Activated B cell treated with CpG ODN at 0.5 μM for 24 hours (primary cell): ENCODE measurements at regions not wholly inside any gene's neighbourhood (a gene's known extent, or its start where the extent isn't known, plus 50 kb on each side); places are given as distances from the start of the nearest gene placed in this dataset.

Experiments used
- ATAC-seq: fragments of 200-7000 bp; cut with Tn5 transposase; one replicate; pipeline ENCODE4 v1.10.0; 2021; ENCODE audit warnings: low read depth, mild to moderate bottlenecking, moderate library complexity
- CTCF ChIA-PET: fragments of 350-600 bp; sonication (Branson Sonifier 250); formaldehyde crosslinking; loops from one replicate; lab custom pipeline; 2021; ENCODE audit warnings: antibody characterized with exemption; lab: Charles Lee
- POLR2A ChIA-PET: fragments of 350-600 bp; sonication (Branson Sonifier 250); formaldehyde crosslinking; loops from one replicate; lab custom pipeline; 2021; ENCODE audit warnings: antibody characterized with exemption; lab: Charles Lee
- DNase-seq: peaks from one replicate; pipeline ENCODE4 v3.0.0; 2022
- H3K27ac Mint-ChIP-seq: one replicate; pipeline ENCODE4 v1.8.0; 2020; ENCODE audit warnings: mixed read lengths
- H3K27me3 Mint-ChIP-seq: one replicate; pipeline ENCODE4 v1.8.0; 2021; ENCODE audit warnings: mixed read lengths
- H3K36me3 Mint-ChIP-seq: one replicate; pipeline ENCODE4 v1.8.0; 2021; ENCODE audit warnings: low read depth, mixed read lengths
- H3K4me1 Mint-ChIP-seq: one replicate; pipeline ENCODE4 v1.8.0; 2021; ENCODE audit warnings: mixed read lengths
- H3K4me3 Mint-ChIP-seq: one replicate; pipeline ENCODE4 v1.8.0; 2020; ENCODE audit warnings: mild to moderate bottlenecking, mixed read lengths
- H3K9me3 Mint-ChIP-seq: one replicate; pipeline ENCODE4 v1.8.0; 2020; ENCODE audit warnings: mixed read lengths
- intact Hi-C: fragments of 100-400 bp; cut with micrococcal nuclease; formaldehyde crosslinking; loops from one replicate; pipeline ENCODE4 v1.15.1; 2024
- TF ChIP-seq, protein P1 (sequence below): fragments of 200-600 bp; IDR thresholded peaks from one replicate; pipeline ENCODE4 v1.8.0; 2022; ENCODE audit warnings: antibody characterized with exemption, mild to moderate bottlenecking

DNA sequence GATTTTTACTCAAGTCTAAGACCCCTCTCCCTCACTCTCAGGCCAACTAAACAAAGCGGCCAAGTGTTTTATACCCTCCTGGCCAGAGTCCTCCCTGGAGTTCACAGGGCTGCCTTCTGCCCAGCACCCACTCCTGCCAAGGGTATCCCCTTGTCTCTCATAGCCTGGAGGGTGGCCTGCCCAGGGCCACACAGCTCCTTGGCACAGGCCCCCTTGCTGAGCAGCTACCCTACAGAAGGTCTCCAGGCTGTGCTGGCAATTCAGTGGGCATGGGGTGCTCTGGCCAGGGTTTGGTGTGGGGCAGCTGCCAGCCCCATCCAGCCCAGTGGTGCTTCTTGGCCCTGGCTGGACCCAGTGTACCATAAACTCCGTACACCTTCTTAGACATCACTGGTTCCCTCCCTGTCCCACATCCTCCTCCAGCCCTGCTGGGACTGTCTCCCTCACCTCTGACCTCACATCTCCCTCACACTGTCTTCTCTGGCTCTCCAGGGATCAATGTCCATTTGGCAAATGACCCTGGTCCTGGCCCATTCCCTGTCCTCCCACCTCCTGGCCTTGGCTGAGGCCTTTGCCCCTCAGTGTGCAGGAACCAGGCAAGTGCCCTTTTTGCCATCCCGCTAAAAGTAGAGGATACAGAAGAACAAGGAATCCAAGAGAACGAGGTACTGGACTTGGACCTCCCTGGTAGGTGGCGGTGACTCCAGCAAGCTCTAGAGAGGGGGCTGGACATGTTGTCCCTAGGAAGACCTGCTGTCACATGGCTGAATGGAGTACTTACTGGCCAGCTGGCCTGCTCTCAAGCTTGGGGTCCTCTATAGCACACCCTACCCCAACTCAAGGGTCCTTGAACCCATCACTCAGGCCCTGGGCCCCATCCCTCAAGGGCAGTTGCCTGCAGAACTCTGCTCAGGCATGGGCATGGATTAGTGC, 50.0 kb upstream of the TRPM1 start:
- intact Hi-C loops, result no loop called here
- POLR2A ChIA-PET, result interaction anchor here (0.6 kb wide), 1 partner anchor 138 kb away, joined by 4 read pairs; no protein-coding TSS in a partner anchor
- DNase-seq (no peak), ATAC-seq (no peak)
- H3K36me3 Mint-ChIP-seq, result no peaks in the 10 kb centered on the region
- peaks cover 7% of the 10 kb centered on the region for H3K27me3 Mint-ChIP-seq
- no peak overlapping the region for H3K4me3 Mint-ChIP-seq
- no peaks in the 10 kb centered on the region for H3K9me3 Mint-ChIP-seq
- H3K4me1 Mint-ChIP-seq, result no peaks in the 10 kb centered on the region
- CTCF ChIA-PET, result interaction anchor here (0.6 kb wide), 1 partner anchor 28 kb away, joined by 3 read pairs; no protein-coding TSS in a partner anchor
- no peak overlapping the region for H3K27ac Mint-ChIP-seq
- TF ChIP-seq, protein P1, sequence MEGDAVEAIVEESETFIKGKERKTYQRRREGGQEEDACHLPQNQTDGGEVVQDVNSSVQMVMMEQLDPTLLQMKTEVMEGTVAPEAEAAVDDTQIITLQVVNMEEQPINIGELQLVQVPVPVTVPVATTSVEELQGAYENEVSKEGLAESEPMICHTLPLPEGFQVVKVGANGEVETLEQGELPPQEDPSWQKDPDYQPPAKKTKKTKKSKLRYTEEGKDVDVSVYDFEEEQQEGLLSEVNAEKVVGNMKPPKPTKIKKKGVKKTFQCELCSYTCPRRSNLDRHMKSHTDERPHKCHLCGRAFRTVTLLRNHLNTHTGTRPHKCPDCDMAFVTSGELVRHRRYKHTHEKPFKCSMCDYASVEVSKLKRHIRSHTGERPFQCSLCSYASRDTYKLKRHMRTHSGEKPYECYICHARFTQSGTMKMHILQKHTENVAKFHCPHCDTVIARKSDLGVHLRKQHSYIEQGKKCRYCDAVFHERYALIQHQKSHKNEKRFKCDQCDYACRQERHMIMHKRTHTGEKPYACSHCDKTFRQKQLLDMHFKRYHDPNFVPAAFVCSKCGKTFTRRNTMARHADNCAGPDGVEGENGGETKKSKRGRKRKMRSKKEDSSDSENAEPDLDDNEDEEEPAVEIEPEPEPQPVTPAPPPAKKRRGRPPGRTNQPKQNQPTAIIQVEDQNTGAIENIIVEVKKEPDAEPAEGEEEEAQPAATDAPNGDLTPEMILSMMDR, result no peak

DNA sequence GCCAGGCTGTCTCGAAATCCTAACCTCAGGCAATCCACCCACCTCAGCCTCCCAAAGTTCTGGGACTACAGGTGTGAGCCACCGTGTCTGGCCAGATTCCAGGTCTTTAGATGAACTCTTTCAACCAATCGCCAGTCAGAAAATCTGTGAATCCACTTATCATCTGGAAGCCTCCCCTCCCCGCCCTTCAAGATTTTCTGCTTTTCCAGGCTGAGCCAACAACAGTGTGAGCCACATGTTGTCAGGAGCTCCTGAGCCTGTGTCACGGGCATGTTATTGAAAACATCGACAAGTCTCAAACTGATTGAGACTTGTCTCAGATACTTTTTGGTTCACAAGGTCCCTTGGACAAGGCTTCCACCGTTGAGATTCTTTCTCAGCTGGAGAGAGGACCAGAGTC, 52.0 kb upstream of the TRPM1 start:
- intact Hi-C loops, result no loop called here
- ATAC-seq (no peak), DNase-seq (no peak)
- no peak overlapping the region for H3K27ac Mint-ChIP-seq
- H3K27me3 Mint-ChIP-seq, result peaks cover 7% of the 10 kb centered on the region
- H3K9me3 Mint-ChIP-seq, result no peaks in the 10 kb centered on the region
- H3K36me3 Mint-ChIP-seq, result no peaks in the 10 kb centered on the region
- CTCF ChIA-PET, result no interaction called here
- H3K4me1 Mint-ChIP-seq, result no peaks in the 10 kb centered on the region
- H3K4me3 Mint-ChIP-seq, result no peak overlapping the region
- POLR2A ChIA-PET, result no interaction called here
- TF ChIP-seq, protein P1, result no peak

DNA sequence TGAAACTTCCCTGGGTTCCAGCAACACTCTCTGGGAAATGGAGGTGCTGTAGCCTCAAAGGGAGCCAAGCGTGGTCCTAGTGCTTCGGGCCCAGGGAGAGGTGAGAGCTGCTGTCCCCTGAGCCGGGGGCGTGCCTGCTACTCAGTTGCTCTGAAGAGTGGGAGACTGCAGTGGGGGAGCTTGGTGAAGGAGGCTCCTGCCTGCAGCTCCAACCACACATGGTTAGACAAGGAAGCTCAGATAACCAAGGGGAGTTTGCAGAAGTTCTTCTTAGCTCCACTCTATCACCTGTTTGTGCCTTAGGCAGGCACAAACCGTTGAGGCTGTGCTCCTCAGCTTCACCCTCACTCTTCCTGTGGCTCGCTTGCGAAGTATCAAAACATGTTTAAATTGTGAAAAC, 53.6 kb upstream of the TRPM1 start:
- H3K27me3 Mint-ChIP-seq, result peaks cover 5% of the 10 kb centered on the region
- H3K4me3 Mint-ChIP-seq, result no peak overlapping the region
- ATAC-seq, result no peak
- H3K36me3 Mint-ChIP-seq, result no peaks in the 10 kb centered on the region
- H3K27ac Mint-ChIP-seq, result no peak overlapping the region
- ChIA-PET POLR2A (no interaction called here), CTCF (no interaction called here)
- intact Hi-C loops, result no loop called here
- H3K4me1 Mint-ChIP-seq, result no peaks in the 10 kb centered on the region
- DNase-seq, result no peak
- no peaks in the 10 kb centered on the region for H3K9me3 Mint-ChIP-seq
- TF ChIP-seq, protein P1, result no peak

GRCh38 chr15:31156226-31156625, 54.7 kb upstream of the TRPM1 start:
- H3K4me3 Mint-ChIP-seq, result no peak overlapping the region
- no peaks in the 10 kb centered on the region for H3K36me3 Mint-ChIP-seq
- H3K27me3 Mint-ChIP-seq, result peaks cover 2% of the 10 kb centered on the region
- intact Hi-C loops, result no loop called here
- DNase-seq (no peak), ATAC-seq (no peak)
- CTCF ChIA-PET, result no interaction called here
- H3K4me1 Mint-ChIP-seq, result no peaks in the 10 kb centered on the region
- H3K27ac Mint-ChIP-seq, result no peak overlapping the region
- POLR2A ChIA-PET, result no interaction called here
- no peaks in the 10 kb centered on the region for H3K9me3 Mint-ChIP-seq
- TF ChIP-seq, protein P1, result no peak

GRCh38 chr15:31156808-31157207, 55.3 kb upstream of the TRPM1 start:
- intact Hi-C loops, result no loop called here

More at GRCh38 chr15:31156808-31157207, 55.3 kb upstream of the TRPM1 start:
- no peak for DNase-seq
- H3K27me3 Mint-ChIP-seq, result no peaks in the 10 kb centered on the region
- H3K27ac Mint-ChIP-seq, result no peak overlapping the region
- no peak overlapping the region for H3K4me3 Mint-ChIP-seq
- ChIA-PET POLR2A (no interaction called here), CTCF (no interaction called here)
- TF ChIP-seq, protein P1, result no peak
- H3K36me3 Mint-ChIP-seq, result no peaks in the 10 kb centered on the region
- no peaks in the 10 kb centered on the region for H3K9me3 Mint-ChIP-seq
- ATAC-seq, result no peak
- H3K4me1 Mint-ChIP-seq, result no peaks in the 10 kb centered on the region
